ENCODE measurements at regions not wholly inside any gene's neighbourhood (a gene's known extent, or its start where the extent isn't known, plus 50 kb on each side); places are given as distances from the start of the nearest gene placed in this dataset.
A peak's percentile ranks its signal among the peaks of the same experiment; 100 is the strongest.

DNA sequence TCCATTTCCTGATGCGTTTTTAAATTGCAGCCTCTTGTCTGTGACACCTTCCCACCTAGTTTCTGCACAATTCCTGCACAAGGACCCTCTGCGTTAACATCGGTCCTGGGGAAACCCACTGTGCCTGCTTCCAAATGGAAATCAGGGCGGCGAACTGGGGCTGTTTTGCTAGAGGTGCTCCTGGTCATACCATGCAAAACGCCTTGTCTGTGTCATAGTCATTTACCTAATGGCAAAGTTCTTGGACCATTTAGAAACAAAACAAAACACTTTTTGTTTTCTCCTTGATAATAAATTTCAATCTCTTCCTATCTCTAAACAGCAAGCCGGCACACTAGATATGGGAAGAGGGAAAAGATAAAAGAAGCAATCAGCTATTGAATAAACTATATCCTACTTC is 206.9 kb upstream of the KLF14 start:
- no peaks in the 10 kb centered on the region for H3K27me3 ChIP-seq
- DNase-seq: no peak
- H3K36me3 ChIP-seq: peaks cover 62% of the 10 kb centered on the region
- no peaks in the 10 kb centered on the region for H3K9me3 ChIP-seq
- H3K4me3 ChIP-seq: peak overlapping the region; percentile 58

DNA sequence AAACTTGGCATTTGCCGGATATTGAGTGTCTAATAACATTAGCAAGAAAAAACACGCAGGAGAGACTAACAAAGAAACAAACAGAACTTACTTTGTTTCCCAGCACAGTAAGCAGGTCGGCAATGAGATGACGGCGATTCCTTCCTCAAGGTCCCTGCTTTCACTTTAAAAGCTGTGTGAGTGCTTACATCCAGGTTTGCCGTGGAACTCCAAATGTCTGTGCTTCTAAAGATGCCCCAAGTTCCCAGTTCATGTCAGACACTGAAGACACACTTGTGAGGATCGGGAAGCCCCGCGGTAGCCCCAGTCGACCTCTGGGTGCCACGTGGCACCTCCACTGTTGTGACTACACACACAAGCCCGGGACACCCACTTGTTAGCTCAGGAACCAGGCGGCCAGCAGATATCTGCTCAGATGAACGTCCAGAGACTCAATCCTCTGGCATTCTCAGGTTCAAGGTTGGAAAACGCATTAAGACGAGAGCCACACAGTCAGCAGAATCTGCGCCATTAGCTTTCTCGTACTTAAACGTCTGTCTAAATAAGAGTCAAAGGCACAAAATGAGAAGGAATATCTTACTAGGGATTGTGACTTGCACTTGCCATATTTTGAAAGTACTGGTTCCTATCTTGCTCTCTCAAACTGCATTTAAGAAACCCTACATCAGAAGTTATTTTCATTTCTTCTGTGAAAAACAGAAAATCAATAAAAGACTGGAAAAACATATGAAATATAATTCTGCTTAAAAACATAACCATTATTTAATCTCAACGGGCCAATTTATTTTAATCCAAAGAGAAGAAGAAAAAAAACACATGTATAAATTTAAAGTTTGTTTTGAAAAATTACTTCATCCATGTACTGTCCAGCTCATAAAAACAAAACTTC is 207.6 kb upstream of the KLF14 start:
- H3K36me3 ChIP-seq: peaks cover 62% of the 10 kb centered on the region
- no peaks in the 10 kb centered on the region for H3K27me3 ChIP-seq
- H3K9me3 ChIP-seq: no peaks in the 10 kb centered on the region
- peak; percentile 68 for DNase-seq
- H3K4me3 ChIP-seq: peak overlapping the region; percentile 58

DNA sequence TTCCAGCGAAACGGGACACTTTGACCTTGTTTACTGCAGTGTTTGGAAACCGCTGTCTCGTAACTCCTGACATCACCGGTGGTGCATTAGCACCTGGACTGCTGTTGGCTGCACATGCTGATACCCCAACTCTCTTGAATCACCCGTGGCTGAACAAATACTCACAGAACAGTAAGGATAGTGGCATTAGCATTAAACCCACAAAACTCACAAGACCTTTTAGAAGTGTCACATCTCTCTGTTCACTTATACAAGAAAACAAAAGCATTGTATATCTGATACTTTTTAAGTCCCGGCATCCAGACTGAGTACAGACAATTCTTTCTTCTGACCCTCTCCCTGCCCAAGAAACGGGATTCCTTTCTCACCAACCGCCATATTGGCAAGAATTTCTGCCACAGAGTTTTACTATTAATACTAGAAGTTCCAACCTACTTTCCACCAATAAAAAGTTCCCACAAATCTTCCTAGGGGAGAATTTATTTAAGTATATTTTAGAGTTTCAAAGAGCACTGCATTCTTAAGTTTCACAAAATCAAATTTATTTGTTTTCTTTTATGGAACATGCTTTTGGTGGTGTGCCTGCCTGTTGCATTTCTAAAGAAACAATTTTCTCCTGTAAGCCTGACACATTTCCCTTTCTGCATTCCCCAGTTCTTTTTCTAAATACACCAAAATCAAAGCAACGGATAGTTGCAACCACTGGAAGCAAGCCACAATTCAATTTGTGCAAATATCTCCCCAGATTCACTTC is 208.4 kb upstream of the KLF14 start:
- DNase-seq: peak; percentile 49
- Histone ChIP-seq H3K27me3 (no peaks in the 10 kb centered on the region), H3K9me3 (no peaks in the 10 kb centered on the region), H3K36me3 (peaks cover 53% of the 10 kb centered on the region), H3K4me3 (peak overlapping the region; percentile 58)

DNA sequence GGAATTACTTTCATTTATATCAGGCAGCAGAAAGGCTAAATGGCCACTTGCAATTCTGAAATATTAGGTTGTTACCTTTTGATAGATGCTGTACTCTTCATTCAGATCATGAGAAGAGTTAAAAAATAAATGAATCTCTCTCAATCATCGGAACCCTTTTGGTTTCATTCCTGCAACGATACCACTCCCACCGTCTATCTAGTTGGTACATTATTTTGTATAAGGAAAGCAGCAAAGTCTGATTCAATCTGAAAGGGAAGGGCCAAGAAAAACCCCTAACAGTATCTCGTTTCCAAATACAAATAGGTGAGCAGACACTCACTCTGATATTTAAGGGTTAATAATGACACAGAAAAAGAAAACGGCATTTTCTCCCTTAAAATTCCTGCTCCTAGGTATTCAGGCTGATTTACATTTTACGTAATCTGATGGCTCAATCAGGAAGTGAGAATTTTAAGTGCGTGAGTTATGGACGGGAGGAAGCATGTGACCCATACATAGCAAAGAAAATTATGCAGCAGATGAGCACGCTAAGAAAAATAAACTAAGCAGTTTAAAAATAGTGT is 209.4 kb upstream of the KLF14 start:
- Histone ChIP-seq H3K4me3 (peak overlapping the region; percentile 58), H3K27me3 (no peaks in the 10 kb centered on the region), H3K36me3 (peaks cover 50% of the 10 kb centered on the region), H3K9me3 (no peaks in the 10 kb centered on the region)
- no peak for DNase-seq

DNA sequence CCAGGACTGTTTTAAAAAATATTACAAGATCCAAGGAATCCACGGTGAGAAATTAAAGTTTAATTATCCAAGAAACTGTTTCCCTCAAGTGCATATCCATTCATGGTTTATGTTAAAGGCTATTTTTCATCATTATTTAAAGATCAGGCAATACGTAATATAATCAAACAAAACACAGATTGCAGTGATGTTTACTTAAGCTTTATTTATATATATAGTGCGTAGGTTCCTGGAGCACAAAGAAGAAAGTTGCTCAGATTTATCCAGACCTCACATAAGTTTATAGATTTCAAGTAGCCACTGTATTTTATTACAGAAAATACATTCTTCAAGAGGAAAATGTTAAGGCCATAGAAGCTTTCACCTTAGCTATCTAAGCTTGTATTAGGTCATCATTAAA is 210.0 kb upstream of the KLF14 start:
- no peaks in the 10 kb centered on the region for H3K27me3 ChIP-seq
- no peak for DNase-seq
- H3K9me3 ChIP-seq: no peaks in the 10 kb centered on the region
- H3K4me3 ChIP-seq: peak overlapping the region; percentile 58
- H3K36me3 ChIP-seq: peaks cover 47% of the 10 kb centered on the region

DNA sequence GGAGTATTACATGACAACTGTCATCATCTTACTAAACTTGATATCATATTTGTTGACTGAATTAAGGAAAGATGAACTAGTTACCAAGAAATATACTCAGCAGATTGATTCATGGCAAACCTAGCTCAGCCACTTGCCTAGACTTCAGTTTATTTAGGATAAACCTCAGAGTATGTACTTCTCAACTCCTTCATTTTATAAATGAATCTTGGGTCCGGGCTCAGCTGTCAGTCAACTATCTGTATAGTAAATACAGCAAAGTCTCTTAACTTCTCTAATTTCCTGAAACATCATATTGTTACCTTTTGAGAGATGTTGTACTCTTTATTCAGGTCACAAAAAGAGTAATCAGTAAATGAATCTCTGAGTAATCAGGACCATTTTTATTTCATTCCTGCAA is 211.0 kb upstream of the KLF14 start:
- no peak for DNase-seq
- no peak overlapping the region for H3K4me3 ChIP-seq
- H3K36me3 ChIP-seq: peaks cover 43% of the 10 kb centered on the region
- H3K27me3 ChIP-seq: no peaks in the 10 kb centered on the region
- no peaks in the 10 kb centered on the region for H3K9me3 ChIP-seq

GRCh38 chr7:130945411-130945811 is 211.4 kb upstream of the KLF14 start:
- Histone ChIP-seq H3K9me3 (no peaks in the 10 kb centered on the region), H3K27me3 (no peaks in the 10 kb centered on the region), H3K4me3 (no peak overlapping the region), H3K36me3 (peaks cover 44% of the 10 kb centered on the region)
- DNase-seq: no peak

DNA sequence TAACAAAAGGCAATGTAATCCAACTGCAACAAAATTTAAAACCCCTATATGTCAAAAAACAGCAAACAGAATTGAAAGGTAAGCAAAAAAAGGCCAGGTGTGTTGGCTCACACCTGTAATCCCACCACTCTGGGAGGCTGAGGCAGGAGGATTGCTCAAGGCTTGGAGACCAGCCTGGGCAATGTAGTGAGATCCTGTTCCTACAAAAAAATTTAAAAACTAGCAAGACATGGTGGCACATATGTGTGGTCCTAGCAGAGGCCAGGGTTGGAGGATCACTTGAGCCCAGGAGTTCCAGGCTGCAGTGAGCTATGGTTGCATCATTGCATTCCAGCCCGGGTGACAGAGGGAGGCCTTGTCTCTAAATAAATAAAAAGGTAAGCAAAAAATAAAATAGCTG is 212.1 kb upstream of the KLF14 start:
- Histone ChIP-seq H3K36me3 (peaks cover 44% of the 10 kb centered on the region), H3K9me3 (no peaks in the 10 kb centered on the region), H3K27me3 (no peaks in the 10 kb centered on the region), H3K4me3 (no peak overlapping the region)
- DNase-seq: no peak

DNA sequence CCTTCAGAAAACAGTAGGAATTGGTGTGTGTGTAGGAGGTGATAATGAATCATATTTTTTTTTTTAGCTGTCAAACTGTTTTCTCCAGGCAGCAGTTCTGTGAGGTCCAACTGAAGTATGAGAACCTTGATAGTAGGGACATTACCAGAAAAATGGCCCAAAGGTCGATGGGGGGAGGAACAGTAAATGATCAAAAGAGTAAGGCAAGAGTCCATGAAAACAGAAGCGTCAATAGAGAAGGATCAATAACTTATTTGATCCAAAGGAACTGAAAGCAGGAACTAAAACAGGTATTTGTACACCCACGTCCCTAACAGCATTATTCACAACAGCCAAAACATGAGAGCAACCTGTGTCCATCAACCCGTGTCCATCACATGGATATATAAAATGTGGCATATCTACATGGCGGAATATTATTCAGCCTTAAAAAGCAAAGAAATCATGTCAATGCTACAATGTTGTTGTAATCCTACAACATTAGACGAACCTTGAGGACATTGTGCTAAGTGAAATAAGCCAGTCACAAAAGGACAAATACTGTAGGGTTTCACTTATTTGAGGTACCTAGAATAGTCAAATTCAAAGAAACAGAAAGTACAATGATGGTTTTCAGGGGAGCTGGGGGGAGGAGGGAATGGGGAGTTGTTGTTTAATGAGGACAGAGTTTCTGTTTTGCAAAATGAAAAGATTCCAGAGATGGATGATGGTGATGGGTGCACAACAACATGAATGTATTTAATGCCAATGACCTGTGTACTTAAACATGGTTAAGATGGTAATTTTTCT is 214.0 kb upstream of the KLF14 start:
- H3K9me3 ChIP-seq: no peaks in the 10 kb centered on the region
- no peak for DNase-seq
- H3K36me3 ChIP-seq: peaks cover 46% of the 10 kb centered on the region
- no peak overlapping the region for H3K4me3 ChIP-seq
- no peaks in the 10 kb centered on the region for H3K27me3 ChIP-seq

- Histone ChIP-seq H3K4me3 (no peak overlapping the region), H3K36me3 (peaks cover 50% of the 10 kb centered on the region), H3K27me3 (no peaks in the 10 kb centered on the region), H3K9me3 (no peaks in the 10 kb centered on the region)
- no peak for DNase-seq
Measured at GRCh38 chr7:130948822-130949221, 214.8 kb upstream of the KLF14 start.

GRCh38 chr7:130949550-130949949 is 215.5 kb upstream of the KLF14 start:
- H3K36me3 ChIP-seq: peaks cover 57% of the 10 kb centered on the region
- no peaks in the 10 kb centered on the region for H3K27me3 ChIP-seq
- DNase-seq: no peak
- no peaks in the 10 kb centered on the region for H3K9me3 ChIP-seq
- H3K4me3 ChIP-seq: no peak overlapping the region

DNA sequence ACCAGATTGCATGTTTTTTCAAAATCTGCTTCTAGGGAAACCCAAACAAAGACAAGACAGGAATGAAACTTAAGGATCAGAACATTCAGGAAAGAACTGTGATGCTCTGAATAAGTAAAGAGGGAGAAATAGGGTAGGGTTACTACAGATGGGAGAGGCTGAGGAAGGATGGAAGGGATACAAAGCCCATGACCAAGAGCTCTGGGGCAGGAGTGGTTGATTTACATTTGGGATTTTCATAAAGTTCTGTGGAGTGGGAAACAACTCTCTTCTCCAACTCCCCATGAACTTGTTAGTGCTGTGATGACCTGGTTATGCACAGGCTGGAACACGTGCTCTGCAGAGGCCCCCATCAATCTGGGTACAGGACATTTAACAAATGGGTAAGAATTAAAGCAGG is 216.0 kb upstream of the KLF14 start:
- no peak for DNase-seq
- Histone ChIP-seq H3K4me3 (no peak overlapping the region), H3K9me3 (no peaks in the 10 kb centered on the region), H3K36me3 (peaks cover 57% of the 10 kb centered on the region), H3K27me3 (no peaks in the 10 kb centered on the region)

DNA sequence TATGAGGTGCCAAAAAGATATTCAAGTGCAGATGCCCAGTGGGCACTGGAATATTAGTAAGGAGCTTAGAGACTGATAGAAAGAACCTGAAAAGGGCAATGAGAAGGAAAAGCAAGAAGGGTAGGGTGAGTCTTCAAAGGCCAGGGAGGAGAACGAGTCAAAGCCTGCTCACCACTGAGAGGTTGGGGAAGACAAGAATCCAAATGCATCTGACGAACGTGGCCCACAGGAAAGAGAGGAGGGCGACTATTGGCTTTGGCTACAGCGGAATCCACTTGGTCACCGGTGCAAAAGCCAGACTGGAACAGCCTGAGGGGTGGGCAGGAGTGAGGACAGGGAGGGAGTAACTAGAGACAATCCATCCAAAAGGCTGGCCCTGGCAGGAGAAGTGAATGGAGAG is 216.7 kb upstream of the KLF14 start:
- Histone ChIP-seq H3K4me3 (no peak overlapping the region), H3K36me3 (peaks cover 56% of the 10 kb centered on the region), H3K27me3 (no peaks in the 10 kb centered on the region), H3K9me3 (no peaks in the 10 kb centered on the region)
- no peak for DNase-seq

GRCh38 chr7:130951303-130951975 is 217.4 kb upstream of the KLF14 start:
- DNase-seq: no peak
- Histone ChIP-seq H3K27me3 (no peaks in the 10 kb centered on the region), H3K9me3 (no peaks in the 10 kb centered on the region), H3K4me3 (no peak overlapping the region), H3K36me3 (peaks cover 63% of the 10 kb centered on the region)

GRCh38 chr7:130951976-130952876 is 218.2 kb upstream of the KLF14 start:
- Histone ChIP-seq H3K9me3 (no peaks in the 10 kb centered on the region), H3K36me3 (peaks cover 67% of the 10 kb centered on the region), H3K4me3 (no peak overlapping the region), H3K27me3 (no peaks in the 10 kb centered on the region)
- no peak for DNase-seq

Data from MG63 (cell line).